GM19397 (cell line): ENCODE measurements at regions not wholly inside any gene's neighbourhood (a gene's known extent, or its start where the extent isn't known, plus 50 kb on each side); places are given as distances from the start of the nearest gene placed in this dataset.

ENCODE experiments used
- ATAC-seq: cut with Tn5 transposase; IDR thresholded peaks from one replicate; pipeline ENCODE4 v1.9.1; 2021; ENCODE audit warnings: mild to moderate bottlenecking, moderate library complexity; ENCODE audit not compliant: unreplicated experiment

DNA sequence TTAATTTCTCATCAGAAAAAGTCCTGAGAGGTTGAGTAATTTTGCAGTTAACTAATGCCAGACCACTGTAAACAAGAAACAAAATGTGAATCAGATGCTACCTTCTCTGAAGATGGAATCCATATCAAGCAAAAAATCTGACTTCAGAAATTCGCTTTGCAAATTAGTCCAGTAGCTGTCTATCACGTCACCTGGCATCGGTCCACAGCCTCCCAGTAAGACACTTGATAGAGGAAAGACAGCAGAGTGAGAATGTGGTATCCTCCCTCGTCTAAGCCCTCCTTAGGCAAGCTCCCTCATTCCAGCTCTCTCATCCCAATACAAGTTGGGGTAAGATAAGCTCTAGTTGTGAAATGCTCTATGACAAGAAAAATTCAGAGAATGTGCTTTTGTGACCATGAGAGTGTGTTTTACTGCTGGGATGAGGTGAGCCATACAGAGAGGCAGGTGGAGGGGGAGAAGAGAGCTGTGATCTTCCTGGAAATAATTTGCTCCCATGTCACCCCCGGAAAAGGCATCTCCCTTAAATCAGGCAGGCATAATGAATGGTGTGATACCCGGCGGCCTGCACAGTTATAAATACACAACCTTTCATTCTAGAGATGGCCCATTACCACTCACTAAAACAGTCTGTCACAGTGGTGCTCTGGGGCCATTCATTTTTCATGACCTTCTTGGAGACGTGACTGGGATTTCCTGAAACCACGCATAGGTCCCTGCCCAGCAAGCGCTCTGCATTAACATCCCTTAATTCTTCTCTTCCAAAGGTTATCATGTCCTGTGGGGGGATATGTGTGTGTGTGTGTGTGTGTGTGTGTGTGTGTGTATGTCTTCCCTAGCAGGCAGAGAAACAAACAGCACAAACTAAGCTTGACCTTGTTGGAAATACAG, 602.0 kb upstream of the KCNMB2 start:
- ATAC-seq = no peak

DNA sequence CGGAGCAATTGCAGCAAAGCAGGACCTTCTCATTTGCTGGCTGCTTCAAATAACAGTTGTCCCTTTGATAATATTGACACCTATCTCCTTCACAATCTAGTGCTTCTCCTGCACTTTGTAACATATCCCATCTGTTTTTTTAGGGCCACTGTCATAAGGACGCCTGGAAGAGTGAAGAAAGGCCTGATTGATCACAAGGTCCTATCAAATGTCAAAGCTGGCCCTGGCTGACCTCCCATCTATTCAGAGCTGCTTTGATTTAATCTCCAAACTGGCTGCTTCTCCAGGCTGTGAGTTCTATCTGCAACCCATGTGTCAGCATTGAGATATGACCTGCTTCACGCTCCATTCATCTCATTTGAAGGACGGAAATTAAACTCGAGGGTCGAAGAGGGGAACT, 601.2 kb upstream of the KCNMB2 start:
- no peak for ATAC-seq

DNA sequence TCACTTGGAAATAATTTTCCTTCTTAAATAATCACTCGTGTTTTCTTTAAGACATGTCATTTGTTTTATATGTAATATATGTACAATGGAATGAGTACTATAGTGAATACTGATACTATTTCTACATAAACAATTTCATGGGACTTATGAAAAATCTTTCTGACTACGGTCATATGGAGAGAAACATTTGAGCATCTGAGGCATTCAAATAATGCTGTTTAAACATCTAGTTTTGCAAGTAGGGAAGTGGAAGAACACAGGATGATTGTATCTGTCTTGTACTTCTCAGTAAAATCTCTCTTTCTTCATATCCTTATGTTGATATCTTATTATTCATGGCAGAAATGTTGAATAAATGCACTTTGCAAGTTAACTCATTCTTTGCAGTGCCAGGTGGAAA, 599.5 kb upstream of the KCNMB2 start:
- ATAC-seq = no peak

DNA sequence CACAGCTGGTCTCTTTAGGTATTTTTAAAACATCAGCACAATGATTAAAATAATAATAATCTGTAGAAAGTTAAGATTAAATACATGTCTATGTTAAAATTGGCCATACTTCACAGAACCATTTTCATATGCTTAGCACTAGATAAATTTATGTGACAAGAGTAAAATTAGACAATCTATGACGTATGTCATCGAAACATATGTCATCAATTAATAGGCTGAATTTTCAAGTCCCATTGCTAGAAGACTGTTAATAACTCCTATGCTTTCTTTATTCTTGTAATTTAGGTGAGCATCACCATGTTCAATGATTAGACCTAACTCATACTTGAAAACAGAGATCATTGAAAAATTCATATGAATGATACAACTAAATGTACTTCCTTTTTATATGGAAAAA, 593.3 kb upstream of the KCNMB2 start:
- ATAC-seq = no peak

DNA sequence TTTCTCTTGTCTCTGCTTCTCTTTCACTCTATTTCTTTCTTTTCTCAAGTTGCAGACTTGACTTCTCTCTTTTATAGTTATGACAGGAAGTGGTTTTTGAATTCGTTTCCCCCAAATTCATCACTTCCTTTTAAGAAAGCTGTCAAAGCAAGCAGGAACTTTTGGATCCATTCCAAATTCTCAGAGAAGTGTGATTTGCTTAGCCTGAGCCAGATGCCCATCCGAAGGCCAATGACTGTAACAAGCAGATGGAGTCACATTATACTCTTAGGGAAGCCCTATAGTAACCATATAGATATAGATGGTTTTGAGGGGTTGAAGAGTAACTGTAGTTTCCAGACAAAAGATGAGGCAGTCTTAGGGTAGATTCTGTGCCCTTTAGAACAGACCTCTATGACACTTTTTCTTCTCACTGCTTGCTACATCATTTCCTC, 592.0 kb upstream of the KCNMB2 start:
- no peak for ATAC-seq

DNA sequence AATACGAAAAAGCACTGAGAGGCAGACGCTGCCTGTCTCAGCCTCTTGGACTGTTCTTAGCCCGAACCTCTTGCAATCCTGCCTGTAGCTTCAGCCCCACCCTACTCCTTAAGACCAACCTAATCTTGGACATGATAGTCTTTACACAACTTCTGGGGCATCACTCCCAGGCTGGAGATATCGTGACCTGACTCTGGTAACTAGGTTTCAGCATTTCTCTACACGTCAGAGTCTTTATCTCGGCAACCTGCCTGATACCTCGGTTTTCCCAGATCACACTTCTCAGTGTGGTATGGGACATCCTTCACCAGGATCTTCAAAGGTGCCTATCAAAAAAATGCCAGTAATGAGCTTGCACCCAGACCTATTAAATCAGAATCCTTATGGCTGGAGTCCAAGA, 590.2 kb upstream of the KCNMB2 start:
- no peak for ATAC-seq

DNA sequence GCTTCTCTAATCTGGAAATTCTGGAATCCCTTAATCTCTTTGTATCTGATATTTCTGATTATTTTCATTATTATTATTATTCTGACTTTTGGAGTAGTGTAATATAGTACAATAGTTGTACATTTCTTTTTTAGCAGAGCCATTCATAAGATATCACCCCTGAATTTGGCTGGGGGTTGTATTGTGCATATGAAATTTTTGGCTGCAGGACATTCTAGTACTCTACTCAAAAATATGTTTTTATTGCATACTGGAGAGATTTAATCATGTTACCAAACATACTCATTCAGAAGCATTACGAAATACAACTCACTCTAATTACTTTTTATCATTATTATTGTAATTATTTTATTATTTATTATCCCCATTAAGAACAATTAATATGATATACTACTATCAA, 589.7 kb upstream of the KCNMB2 start:
- no peak for ATAC-seq

DNA sequence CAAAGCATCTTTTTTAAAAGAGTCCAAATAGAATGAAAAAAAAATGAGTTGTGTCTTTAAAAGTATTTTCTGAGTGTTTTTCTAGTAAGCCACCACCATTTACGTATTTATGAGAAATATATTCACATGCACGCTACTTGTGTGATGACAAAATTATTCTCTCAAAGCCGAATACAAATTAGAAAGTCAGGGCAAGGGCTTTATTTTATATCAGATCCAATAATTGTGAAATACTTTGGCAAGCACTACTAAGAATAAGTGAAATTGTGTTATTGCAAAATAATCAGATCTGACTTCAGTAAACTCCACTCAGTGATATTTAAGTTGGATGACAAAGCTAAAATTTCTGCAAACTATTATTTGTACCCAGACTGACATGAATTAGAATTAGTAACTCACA, 589.3 kb upstream of the KCNMB2 start:
- no peak for ATAC-seq

DNA sequence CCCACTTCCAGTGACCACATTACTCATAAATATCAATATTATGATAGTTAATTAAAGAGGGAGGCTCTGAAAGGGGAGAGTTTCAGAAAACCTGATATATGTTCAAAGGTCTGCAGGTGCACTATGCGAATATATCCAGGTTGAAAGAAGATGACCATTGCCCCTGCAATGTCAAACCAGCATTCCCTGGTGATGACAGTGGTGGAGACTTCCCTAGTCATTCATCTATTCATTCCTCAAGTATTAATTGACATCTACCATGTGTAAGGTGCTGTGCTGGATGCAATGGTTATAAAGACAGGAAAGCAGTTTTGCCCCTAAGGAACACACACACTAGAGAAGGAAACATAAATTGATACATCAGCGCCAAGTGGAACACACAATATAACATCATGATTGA, 588.3 kb upstream of the KCNMB2 start:
- ATAC-seq = no peak

DNA sequence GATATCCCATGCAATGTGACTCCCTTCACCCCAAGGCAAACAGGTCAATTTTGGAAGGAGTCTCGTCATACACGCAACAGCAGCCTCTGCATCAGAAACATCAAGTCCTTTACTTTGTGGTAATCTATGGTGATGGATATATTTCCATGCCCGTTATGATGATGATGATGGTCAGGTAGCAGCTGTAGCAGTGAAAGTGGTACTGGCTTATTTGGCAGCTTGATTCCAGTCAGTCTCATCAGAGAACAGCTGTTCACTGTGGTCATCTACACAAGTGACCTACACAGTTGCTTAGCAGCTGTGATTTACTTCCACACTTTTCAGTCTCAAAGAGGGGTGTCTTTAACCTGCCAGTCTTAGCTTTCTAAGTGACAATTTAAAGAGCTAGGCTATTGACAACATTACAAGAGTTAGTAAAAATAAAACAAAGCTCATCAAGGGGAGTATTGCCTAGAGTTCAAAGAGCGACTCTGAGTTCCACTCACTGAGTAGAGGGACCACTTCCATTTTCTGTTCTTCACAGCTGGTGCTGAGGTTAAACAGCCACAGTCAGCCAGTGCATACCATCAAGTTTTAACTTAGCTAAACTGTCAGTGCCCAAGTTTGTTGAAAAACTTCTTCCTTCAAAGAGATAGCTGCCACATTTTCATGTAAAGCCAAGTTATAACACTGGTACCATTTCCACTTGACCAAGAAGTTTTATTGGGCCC, 587.4 kb upstream of the KCNMB2 start:
- ATAC-seq = no peak

DNA sequence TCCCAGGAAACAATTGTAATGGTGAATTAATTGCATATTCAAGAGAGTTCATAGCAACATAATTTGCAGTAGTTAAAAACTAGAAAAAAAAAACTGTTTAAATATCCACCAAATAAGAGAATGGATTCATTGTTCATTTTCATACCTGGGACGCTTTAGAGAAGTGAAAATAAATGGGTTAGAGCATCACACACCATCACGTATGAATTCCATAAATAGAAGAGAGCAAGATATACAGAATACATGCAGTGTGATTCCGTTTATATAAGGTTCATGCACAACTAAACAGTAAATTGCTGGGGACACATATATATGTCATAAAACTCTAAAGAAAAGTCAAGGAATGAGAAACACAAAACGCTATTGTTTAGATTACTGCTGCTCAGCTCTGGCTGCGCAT, 577.0 kb upstream of the KCNMB2 start:
- ATAC-seq = no peak

DNA sequence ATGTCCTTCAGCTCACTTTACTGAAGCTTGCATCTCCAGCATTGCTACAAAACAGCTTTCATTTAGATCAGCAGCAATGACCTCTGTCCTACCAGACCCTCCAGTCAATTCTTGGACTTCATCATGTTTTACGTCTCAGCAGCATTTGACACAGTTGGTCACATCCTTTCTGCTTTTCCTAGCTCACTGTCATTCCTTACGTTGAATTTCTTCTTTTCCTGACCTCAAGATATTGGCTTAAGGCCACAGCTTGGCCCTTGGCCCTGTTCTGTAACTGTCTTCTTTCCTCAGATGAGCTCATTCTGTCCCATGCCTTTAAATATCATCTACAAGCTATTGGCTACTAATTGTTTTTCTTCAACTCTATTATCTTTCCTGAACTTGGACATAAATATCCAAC, 576.2 kb upstream of the KCNMB2 start:
- ATAC-seq = no peak

DNA sequence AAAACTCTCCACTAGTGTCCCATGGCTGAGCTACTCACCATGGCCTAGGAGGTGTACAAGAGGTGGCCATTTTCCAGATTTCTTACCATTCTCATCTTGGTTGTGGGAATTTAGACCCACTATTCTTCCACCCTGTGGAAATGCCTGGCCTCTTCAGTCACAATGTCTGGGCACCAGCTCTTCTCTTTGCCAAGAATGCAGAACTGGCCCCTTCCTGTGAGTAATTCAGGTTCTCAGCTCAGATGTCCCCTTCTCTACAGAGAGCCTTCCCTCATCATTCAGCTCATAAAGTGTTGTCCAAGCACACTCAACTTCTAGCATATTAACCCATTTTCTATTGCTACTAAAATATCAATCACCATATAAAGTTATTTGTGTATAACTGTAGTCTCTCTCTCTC, 575.5 kb upstream of the KCNMB2 start:
- ATAC-seq = no peak

DNA sequence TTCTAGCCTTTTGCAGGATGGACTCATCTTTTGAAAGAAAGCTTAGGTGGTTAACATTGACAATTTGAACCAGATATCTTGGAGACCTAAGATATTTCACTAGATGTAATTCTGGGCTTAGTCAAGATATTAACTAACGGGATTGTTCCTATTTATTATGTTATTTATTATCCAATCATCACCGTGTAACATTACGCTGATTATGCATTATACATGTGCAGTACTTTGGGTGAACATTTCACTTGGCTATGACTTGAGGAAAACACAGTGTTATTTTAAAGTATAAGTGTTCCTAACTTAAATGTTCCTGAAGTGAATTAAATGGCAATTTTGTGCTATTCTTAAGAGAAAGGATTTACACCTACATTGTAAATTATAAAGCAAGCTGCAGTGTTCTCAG, 574.5 kb upstream of the KCNMB2 start:
- no peak for ATAC-seq

DNA sequence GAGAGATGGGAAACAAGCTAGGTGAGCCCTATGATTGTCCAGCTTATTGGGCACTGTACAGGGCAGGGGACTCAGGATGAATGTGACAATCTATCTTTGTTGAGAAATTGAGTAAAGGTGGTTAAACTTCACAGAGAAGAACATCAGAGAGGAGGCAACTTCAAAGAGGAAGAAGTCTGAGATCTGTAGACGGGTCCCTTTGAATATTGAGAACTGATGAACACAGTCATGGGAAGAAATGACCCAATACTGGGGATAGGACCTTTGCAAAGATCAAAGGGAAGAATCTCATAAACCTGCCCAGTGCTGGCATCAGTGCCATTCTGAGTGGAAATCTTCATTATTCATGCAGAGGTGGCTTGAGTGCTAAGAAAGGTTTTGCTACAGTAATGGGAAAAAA, 569.7 kb upstream of the KCNMB2 start:
- no peak for ATAC-seq

DNA sequence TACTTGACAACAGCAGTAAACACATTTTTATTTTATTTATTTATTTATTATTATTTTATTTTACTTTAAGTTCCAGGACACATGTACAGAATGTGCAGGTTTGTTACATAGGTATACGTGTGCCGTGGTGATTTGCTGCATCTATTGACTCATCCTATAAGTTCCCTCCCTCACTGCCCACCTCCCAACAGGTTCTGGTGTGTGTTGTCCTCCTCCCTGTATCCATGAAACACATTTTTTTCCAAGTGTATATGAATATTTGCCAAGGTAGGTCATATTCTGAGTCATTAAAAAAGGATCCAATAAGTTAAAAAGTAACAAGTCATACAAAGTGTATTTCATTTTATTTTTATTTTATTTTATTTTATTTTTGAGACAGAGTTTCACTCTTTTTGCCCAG, 567.3 kb upstream of the KCNMB2 start:
- no peak for ATAC-seq

DNA sequence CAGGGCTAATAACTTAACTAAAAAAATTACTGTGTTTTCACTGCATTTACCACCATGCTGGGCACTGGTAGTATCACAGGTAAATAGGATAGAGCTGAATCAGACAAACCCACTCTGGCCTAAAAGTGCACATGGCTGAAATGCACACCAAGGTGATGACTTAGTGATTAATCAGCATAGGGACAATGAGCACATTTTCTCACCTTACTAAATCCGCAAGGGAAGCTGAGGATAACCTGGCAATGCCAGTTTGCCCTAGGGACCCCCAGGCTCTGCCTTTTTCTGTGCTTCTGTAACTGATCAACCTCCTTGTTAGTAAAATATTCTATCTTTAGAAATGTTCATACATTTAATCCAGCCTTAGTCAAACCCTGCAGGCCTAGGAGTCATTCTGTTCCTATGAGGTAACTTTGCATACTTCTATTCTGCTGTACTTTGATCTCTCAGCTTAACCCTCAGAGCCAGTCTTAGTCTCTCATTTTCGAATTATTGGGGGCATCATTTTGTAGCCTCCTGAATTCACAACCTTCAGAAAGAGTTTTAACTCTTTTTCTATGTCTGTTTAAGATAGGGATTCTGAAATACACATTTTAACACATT, 562.9 kb upstream of the KCNMB2 start:
- ATAC-seq = no peak

DNA sequence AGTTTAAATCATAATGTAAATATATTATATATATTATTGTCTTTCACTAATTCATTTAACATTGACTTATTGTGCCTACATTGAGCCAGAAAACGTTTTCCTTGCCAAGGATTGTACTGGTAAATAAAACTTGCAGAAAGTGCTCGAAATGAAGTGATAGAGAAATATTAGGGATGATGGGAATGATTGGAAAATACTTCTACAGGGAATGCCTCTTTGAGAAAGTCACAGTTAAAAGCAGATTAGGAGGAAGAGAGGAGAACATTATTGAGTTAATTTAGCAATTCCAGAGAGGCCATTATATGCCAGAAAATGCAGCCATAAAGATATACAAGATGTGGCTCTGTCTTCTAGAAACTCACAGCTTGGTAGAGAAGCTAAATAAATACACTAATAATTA, 560.0 kb upstream of the KCNMB2 start:
- ATAC-seq = no peak

DNA sequence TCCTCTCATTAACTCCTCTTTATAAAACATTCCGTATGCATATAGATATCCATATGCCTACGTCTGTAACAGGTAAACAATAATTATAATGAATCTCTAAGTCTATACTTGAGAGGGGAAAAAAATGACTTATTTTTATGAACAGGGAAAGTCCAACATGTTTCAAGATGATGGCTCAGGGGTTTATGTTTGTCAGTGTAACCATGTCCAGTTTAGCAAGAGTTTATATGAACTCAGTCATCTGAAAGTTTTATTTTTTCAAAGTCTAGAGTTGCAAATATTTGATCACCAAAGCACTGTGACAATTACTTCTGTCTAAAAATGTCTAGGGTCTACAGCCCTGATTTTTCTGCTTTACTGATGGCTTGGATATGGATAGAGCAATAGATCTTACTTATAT, 559.4 kb upstream of the KCNMB2 start:
- ATAC-seq = no peak

DNA sequence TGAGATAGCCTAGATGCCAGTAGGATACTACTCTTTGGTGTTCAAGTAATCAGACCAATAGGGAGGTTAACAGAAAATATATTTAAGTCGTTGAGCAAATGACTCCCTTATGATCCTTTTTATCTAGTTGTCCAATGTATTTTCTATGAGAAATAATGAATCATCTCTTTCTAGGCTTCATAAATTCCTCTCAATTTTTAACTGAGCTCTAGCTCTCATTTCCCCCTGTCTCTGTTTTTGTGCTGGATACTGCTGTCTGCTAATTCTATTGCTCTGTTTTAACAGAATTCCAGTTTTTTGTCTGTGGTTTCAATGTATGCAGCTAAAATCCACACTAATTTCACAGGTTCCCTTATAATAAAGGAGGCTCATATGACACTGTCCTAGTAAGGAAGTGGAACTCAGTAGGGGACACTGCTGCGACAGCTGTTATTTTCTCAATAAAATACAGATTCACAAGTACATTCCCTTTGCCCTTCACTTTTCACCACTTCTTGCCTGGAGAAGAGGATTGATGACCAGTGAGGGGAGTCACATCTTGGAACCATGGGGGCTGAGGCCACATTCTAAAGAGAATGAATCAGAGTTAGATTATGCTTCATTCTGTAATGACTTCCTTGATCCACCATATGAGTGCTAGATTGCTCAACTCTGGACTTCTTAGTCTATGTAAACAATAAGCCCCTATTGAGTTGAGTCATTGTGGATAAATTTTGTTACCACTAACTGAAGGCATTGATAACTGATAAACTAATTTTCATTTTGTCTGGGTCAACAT, 558.7 kb upstream of the KCNMB2 start:
- no peak for ATAC-seq

DNA sequence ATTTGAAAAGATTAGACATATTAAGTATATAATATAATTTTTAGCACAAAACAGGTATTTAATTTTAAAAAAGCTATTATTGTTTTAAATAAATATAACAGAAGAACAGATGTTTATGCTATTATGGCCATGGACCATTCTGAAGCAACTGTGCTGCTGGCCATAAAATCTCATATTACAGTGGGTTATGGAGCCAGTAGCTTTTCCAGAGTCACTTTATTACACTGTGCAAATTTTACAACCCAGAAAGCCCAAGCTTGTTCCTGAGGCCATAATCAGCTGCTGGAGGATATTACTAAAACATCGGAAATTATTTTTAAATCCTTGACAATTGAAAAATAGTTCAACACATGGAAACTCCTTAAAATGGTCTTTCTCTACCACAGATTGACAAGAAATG, 557.3 kb upstream of the KCNMB2 start:
- no peak for ATAC-seq
